ENCODE measurements at regions not wholly inside any gene's neighbourhood (a gene's known extent, or its start where the extent isn't known, plus 50 kb on each side); places are given as distances from the start of the nearest gene placed in this dataset.

DNA sequence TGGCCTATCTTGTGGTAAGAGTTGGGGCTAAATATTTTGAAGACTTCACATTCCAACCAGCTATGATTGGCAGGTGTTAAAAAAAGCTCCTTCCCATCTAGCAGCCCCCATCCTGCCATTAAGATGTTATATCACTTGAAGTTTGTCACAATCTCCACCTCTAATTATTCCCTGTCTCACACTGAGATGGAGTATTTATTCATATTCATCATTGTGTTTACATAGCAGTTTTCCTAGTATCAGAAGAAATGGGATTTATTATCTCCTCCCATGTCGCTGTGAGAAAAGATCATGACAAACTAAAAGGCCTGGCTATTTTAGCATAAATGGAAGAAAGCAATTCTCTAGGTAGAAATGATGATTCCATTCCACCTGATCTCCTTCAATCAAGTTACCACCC, 653.6 kb downstream of the GABRG2 start:
- dilution Hi-C loops (cut with HindIII; ENCODE audit: low sequenced_read_pairs, unreplicated experiment), result no loop called here
- BruUV-seq (replicated peaks), result no TSS peak
- no peaks in the 10 kb centered on the region for H3K4me1 ChIP-seq (ENCODE audit: control insufficient read depth, insufficient read depth, low read length)

More for the DNA sequence above, 653.6 kb downstream of the GABRG2 start:
- Histone ChIP-seq H4K20me1 (ENCODE audit: insufficient read depth, low read length) (no peaks in the 10 kb centered on the region), H2BK120ac (ENCODE audit: low read depth, low read length) (no peak overlapping the region), H3K79me1 (ENCODE audit: low read depth in 1 of 2, low read length in 2 of 2) (no peaks in the 10 kb centered on the region), H3K36me3 (ENCODE audit: control insufficient read depth, insufficient read depth, low read length) (no peaks in the 10 kb centered on the region), H3K4ac (ENCODE audit: low read depth, low read length) (no peak overlapping the region), H3K4me3 (ENCODE audit: insufficient read depth, low read depth, low read length) (no peak overlapping the region), H2BK5ac (ENCODE audit: low read depth, low read length, poor library complexity, severe bottlenecking) (no peak overlapping the region), H3K14ac (replicated peaks; ENCODE audit: low read depth, low read length) (no peak overlapping the region), H2AK5ac (ENCODE audit: low read depth, low read length) (no peak overlapping the region), H3K23ac (ENCODE audit: low read depth, low read length) (no peak overlapping the region), H3K9me3 (ENCODE audit: control insufficient read depth, insufficient read depth, low read length) (peaks cover 7% of the 10 kb centered on the region), H3K4me2 (ENCODE audit: low read depth, low read length) (no peak overlapping the region), H2BK15ac (ENCODE audit: low read depth, low read length) (no peak overlapping the region), H3K9ac (ENCODE audit: low read depth, low read length) (no peak overlapping the region), H2AFZ (replicated peaks; ENCODE audit: low read length, poor library complexity) (no peak overlapping the region), H3K27me3 (ENCODE audit: control insufficient read depth, insufficient read depth, low read length) (no peaks in the 10 kb centered on the region), H2BK20ac (ENCODE audit: low read depth, low read length) (no peak overlapping the region), H3K56ac (ENCODE audit: extremely low read depth, insufficient read depth, low read length) (no peak overlapping the region), H3K18ac (ENCODE audit: low read depth, low read length) (no peak overlapping the region), H3K9me1 (ENCODE audit: insufficient read depth, low read length) (no peaks in the 10 kb centered on the region), H3K27ac (ENCODE audit: insufficient read depth, low read length) (no peak overlapping the region), H4K8ac (ENCODE audit: low read depth in 2 of 2, low read length in 2 of 2) (no peak overlapping the region), H4K91ac (ENCODE audit: insufficient read depth, low read depth, low read length) (no peak overlapping the region), H2AK9ac (replicated peaks; ENCODE audit: low read depth, low read length, poor library complexity) (no peak overlapping the region), H4K5ac (ENCODE audit: low read depth, low read length) (no peak overlapping the region)
- no peak for DNase-seq
- in situ Hi-C loops (cut with MboI; ENCODE audit: low sequenced_read_pairs) (no loop called here), intact Hi-C loops (cut with micrococcal nuclease) (no loop called here)
- ATAC-seq (ENCODE audit: low read depth), result no peak
- CTCF ChIA-PET, result no interaction called here
- WGBS, 2 experiments (ENCODE audit: extremely low coverage in 2 of 2, insufficient read length in 1 of 2), result no CpG with 5 or more reads among the region's 1 CpG
- POLR2A ChIA-PET (ENCODE audit: unreplicated experiment), result no interaction called here
- TF ChIP-seq RFX5 (IDR thresholded peaks at IDR 0.05; ENCODE audit: low read depth, low read length), result no peak
- TF ChIP-seq, protein P1, sequence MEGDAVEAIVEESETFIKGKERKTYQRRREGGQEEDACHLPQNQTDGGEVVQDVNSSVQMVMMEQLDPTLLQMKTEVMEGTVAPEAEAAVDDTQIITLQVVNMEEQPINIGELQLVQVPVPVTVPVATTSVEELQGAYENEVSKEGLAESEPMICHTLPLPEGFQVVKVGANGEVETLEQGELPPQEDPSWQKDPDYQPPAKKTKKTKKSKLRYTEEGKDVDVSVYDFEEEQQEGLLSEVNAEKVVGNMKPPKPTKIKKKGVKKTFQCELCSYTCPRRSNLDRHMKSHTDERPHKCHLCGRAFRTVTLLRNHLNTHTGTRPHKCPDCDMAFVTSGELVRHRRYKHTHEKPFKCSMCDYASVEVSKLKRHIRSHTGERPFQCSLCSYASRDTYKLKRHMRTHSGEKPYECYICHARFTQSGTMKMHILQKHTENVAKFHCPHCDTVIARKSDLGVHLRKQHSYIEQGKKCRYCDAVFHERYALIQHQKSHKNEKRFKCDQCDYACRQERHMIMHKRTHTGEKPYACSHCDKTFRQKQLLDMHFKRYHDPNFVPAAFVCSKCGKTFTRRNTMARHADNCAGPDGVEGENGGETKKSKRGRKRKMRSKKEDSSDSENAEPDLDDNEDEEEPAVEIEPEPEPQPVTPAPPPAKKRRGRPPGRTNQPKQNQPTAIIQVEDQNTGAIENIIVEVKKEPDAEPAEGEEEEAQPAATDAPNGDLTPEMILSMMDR (conservative IDR thresholded peaks at IDR 0.05; ENCODE audit: low read depth, low read length), result no peak
- TF ChIP-seq RCOR1 (IDR thresholded peaks at IDR 0.05; ENCODE audit: insufficient replicate concordance, low read length), result no peak
- TF ChIP-seq SMC3 (IDR thresholded peaks at IDR 0.05; ENCODE audit: low read depth, low read length), result no peak
- TF ChIP-seq, protein P2, sequence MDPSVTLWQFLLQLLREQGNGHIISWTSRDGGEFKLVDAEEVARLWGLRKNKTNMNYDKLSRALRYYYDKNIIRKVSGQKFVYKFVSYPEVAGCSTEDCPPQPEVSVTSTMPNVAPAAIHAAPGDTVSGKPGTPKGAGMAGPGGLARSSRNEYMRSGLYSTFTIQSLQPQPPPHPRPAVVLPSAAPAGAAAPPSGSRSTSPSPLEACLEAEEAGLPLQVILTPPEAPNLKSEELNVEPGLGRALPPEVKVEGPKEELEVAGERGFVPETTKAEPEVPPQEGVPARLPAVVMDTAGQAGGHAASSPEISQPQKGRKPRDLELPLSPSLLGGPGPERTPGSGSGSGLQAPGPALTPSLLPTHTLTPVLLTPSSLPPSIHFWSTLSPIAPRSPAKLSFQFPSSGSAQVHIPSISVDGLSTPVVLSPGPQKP (IDR thresholded peaks at IDR 0.05; ENCODE audit: borderline replicate concordance, low read depth, low read length), result no peak
- TF ChIP-seq BHLHE40 (IDR thresholded peaks at IDR 0.05; ENCODE audit: low read depth, low read length), result no peak
- no peak for TF ChIP-seq POLR2A (IDR thresholded peaks at IDR 0.05; ENCODE audit: low read depth, low read length)
- TF ChIP-seq, protein P3, sequence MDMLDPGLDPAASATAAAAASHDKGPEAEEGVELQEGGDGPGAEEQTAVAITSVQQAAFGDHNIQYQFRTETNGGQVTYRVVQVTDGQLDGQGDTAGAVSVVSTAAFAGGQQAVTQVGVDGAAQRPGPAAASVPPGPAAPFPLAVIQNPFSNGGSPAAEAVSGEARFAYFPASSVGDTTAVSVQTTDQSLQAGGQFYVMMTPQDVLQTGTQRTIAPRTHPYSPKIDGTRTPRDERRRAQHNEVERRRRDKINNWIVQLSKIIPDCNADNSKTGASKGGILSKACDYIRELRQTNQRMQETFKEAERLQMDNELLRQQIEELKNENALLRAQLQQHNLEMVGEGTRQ (IDR thresholded peaks at IDR 0.05; ENCODE audit: low read depth, low read length), result no peak
- no peak for TF ChIP-seq RAD21 (IDR thresholded peaks at IDR 0.05; ENCODE audit: low read length)
- TF ChIP-seq MXI1 (IDR thresholded peaks at IDR 0.05; ENCODE audit: borderline replicate concordance, low read depth, low read length), result no peak
- TF ChIP-seq CEBPB (IDR thresholded peaks at IDR 0.05; ENCODE audit: low read depth, low read length), result no peak
- TF ChIP-seq MAFK (IDR thresholded peaks at IDR 0.05; ENCODE audit: low read depth, low read length), result no peak
- no peak for TF ChIP-seq FOS (IDR thresholded peaks at IDR 0.05; ENCODE audit: low read depth, low read length)
- TF ChIP-seq NFE2L2 (IDR thresholded peaks at IDR 0.05; ENCODE audit: low read depth, low read length), result no peak
- TF ChIP-seq MAZ (IDR thresholded peaks at IDR 0.05; ENCODE audit: borderline replicate concordance, low read depth, low read length), result no peak
- TF ChIP-seq CHD1 (IDR thresholded peaks at IDR 0.05; ENCODE audit: low read depth, low read length), result no peak

Measured in IMR-90 (cell line).